SK-N-SH (cell line): ENCODE measurements at regions not wholly inside any gene's neighbourhood (a gene's known extent, or its start where the extent isn't known, plus 50 kb on each side); places are given as distances from the start of the nearest gene placed in this dataset.

Experiments used
- EP300 ChIP-seq, 2 experiments: IDR thresholded peaks; 2 replicates each; pipeline versions ENCODE4 v1.4.0 to v1.6.1; 2012; ENCODE audit warnings: borderline replicate concordance in 1 of 2, low read depth in 1 of 2, low read length in 1 of 2
- GATA2 ChIP-seq: sonication (generic); formaldehyde crosslinking; IDR thresholded peaks from 2 replicates; pipeline ENCODE4 v1.5.0; 2020; ENCODE audit warnings: mild to moderate bottlenecking, missing genetic modification reagents
- RAD21 ChIP-seq: IDR thresholded peaks from 2 replicates; pipeline ENCODE4 v1.6.1; 2012; ENCODE audit warnings: mild to moderate bottlenecking, low read length
- TAF1 ChIP-seq: IDR thresholded peaks from 2 replicates; pipeline ENCODE4 v1.6.1; 2012; ENCODE audit warnings: low read depth, mild to moderate bottlenecking, low read length, moderate library complexity, borderline replicate concordance
- TF ChIP-seq, protein P1 (sequence below): fragments of 150-350 bp; IDR thresholded peaks from 2 replicates; pipeline ENCODE4 v1.6.1; 2017; ENCODE audit warnings: antibody characterized with exemption, low read length, low read depth, borderline replicate concordance

DNA sequence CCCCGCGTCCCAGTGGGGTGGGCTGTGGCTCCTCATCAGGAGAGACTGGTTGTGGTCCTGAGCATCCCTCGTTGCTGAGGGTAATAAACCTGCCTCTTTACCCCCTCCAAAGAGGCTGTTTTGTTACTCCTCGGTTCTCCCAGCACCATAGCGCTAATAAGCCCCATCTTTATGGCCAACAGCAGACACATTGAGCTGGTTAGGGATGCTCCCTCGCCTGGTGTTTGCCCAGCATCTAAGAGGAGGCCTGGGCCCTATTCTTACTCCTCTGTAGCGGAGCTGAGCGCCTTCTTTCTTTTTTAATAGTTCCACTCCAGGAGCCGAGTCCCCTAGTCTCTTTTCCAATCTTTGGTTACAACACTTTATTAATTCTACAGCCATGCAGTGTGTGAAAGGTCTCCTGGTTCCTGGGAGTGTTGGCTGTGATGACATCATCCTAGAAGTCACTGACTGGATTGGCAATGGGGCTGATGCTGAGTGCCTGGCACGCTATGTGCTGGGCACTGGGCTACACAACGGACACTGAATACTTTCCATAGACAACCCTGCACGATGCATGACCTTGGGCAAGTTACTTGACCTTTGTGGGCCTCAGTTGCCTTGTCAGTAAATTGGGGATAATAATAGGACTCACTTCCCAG lies 50.6 kb upstream of the CCDC167 start:
- TF ChIP-seq EP300 (IDR thresholded peaks at IDR 0.05; ENCODE audit: borderline replicate concordance in 1 of 2, low read depth in 1 of 2, low read length in 1 of 2), result no peak
- no peak for TF ChIP-seq GATA2 (CRISPR knock-in tag)
- TF ChIP-seq RAD21, result no peak
- TF ChIP-seq, protein P1, sequence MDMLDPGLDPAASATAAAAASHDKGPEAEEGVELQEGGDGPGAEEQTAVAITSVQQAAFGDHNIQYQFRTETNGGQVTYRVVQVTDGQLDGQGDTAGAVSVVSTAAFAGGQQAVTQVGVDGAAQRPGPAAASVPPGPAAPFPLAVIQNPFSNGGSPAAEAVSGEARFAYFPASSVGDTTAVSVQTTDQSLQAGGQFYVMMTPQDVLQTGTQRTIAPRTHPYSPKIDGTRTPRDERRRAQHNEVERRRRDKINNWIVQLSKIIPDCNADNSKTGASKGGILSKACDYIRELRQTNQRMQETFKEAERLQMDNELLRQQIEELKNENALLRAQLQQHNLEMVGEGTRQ, result no peak
- TF ChIP-seq TAF1, result no peak
